ENCODE measurements at regions not wholly inside any gene's neighbourhood (a gene's known extent, or its start where the extent isn't known, plus 50 kb on each side); places are given as distances from the start of the nearest gene placed in this dataset.

- H3K27ac Mint-ChIP-seq: no peak overlapping the region
- Histone ChIP-seq H3K4me3 (no peak overlapping the region), H2AFZ (peak overlapping the region; percentile 91; the same call in 1 of the 2 replicates), H3K79me2 (replicated peaks; ENCODE audit: insufficient read depth) (no peaks in the 10 kb centered on the region), H3F3A (replicated peaks; ENCODE audit: low read depth) (no peaks in the 10 kb centered on the region), H3K4me1 (ENCODE audit: insufficient read depth) (no peaks in the 10 kb centered on the region), H3K27ac (ENCODE audit: low read depth) (no peak overlapping the region), H3K9me2 (ENCODE audit: insufficient read depth) (peaks cover 6% of the 10 kb centered on the region; the same call in 1 of the 2 replicates), H3K27me3 (ENCODE audit: insufficient read depth) (no peaks in the 10 kb centered on the region), H3K36me3 (ENCODE audit: insufficient read depth) (no peaks in the 10 kb centered on the region), H4K20me1 (replicated peaks; ENCODE audit: insufficient read depth) (no peaks in the 10 kb centered on the region), H3K4me2 (no peak overlapping the region)
- TF ChIP-seq STAT1 (IDR thresholded peaks at IDR 0.05; ENCODE audit: unreplicated experiment): no peak
- TF ChIP-seq JUNB (IDR thresholded peaks at IDR 0.05; ENCODE audit: unreplicated experiment): no peak
- TF ChIP-seq ZNF331 (CRISPR knock-in tag; IDR thresholded peaks at IDR 0.05; ENCODE audit: low read depth): no peak
- TF ChIP-seq ETS1 (IDR thresholded peaks at IDR 0.05): no peak
- no peak for TF ChIP-seq REST (IDR thresholded peaks at IDR 0.05; ENCODE audit: unreplicated experiment)
- no peak for TF ChIP-seq EZH2 (IDR thresholded peaks at IDR 0.05; ENCODE audit: low read depth, unreplicated experiment)
- no peaks in the 10 kb centered on the region for H3K9me3 Mint-ChIP-seq
- no peaks in the 10 kb centered on the region for H3K36me3 Mint-ChIP-seq (ENCODE audit: low read depth)
- H3K4me3 Mint-ChIP-seq: no peak overlapping the region
- peaks cover 4% of the 10 kb centered on the region; the same call in 1 of the 3 replicates for H3K4me1 Mint-ChIP-seq
- DNase-seq (ENCODE audit: low spot score) (no peak), ATAC-seq (no peak)
- no peaks in the 10 kb centered on the region for H3K27me3 Mint-ChIP-seq (ENCODE audit: insufficient read depth, low read depth, poor library complexity)
Observed at GRCh38 chr6:156167016-156167624, 610.1 kb upstream of the ARID1B start.

- H2AFZ ChIP-seq: no peak overlapping the region
- Mint-ChIP-seq H3K4me1 (peaks cover 4% of the 10 kb centered on the region; the same call in 1 of the 3 replicates), H3K36me3 (ENCODE audit: low read depth) (no peaks in the 10 kb centered on the region), H3K4me3 (no peak overlapping the region), H3K27me3 (ENCODE audit: insufficient read depth, low read depth, poor library complexity) (no peaks in the 10 kb centered on the region), H3K27ac (no peak overlapping the region), H3K9me3 (no peaks in the 10 kb centered on the region)
- no peak overlapping the region for H3K27ac ChIP-seq (ENCODE audit: low read depth)
- no peak for ATAC-seq
- peaks cover 6% of the 10 kb centered on the region; the same call in 1 of the 2 replicates for H3K9me2 ChIP-seq (ENCODE audit: insufficient read depth)
- H3K4me3 ChIP-seq: no peak overlapping the region
- no peaks in the 10 kb centered on the region for H3K27me3 ChIP-seq (ENCODE audit: insufficient read depth)
- no peaks in the 10 kb centered on the region for H3K4me1 ChIP-seq (ENCODE audit: insufficient read depth)
- H3K4me2 ChIP-seq: no peak overlapping the region
- H4K20me1 ChIP-seq (replicated peaks; ENCODE audit: insufficient read depth): no peaks in the 10 kb centered on the region
- H3K79me2 ChIP-seq (replicated peaks; ENCODE audit: insufficient read depth): no peaks in the 10 kb centered on the region
- H3F3A ChIP-seq (replicated peaks; ENCODE audit: low read depth): no peaks in the 10 kb centered on the region
- no peaks in the 10 kb centered on the region for H3K36me3 ChIP-seq (ENCODE audit: insufficient read depth)
- no peak for DNase-seq (ENCODE audit: low spot score)
- TF ChIP-seq CTCF (conservative IDR thresholded peaks at IDR 0.05; ENCODE audit: low read depth in 2 of 2) (no peak), CREB1 (CRISPR knock-in tag; IDR thresholded peaks at IDR 0.05; ENCODE audit: low read depth) (no peak), REST (IDR thresholded peaks at IDR 0.05; ENCODE audit: unreplicated experiment) (no peak), ETS1 (IDR thresholded peaks at IDR 0.05) (no peak), NANOG (IDR thresholded peaks at IDR 0.05; ENCODE audit: borderline replicate concordance) (no peak), EZH2 (IDR thresholded peaks at IDR 0.05; ENCODE audit: low read depth, unreplicated experiment) (no peak), ZNF331 (CRISPR knock-in tag; IDR thresholded peaks at IDR 0.05; ENCODE audit: low read depth) (no peak), STAT1 (IDR thresholded peaks at IDR 0.05; ENCODE audit: unreplicated experiment) (no peak), ZNF114 (CRISPR knock-in tag; IDR thresholded peaks at IDR 0.05) (no peak)
Observed at GRCh38 chr6:156166093-156166492, 611.1 kb upstream of the ARID1B start.

Measured in GM23338 (cell line).